HG02938 (cell line): ENCODE measurements at regions not wholly inside any gene's neighbourhood (a gene's known extent, or its start where the extent isn't known, plus 50 kb on each side); places are given as distances from the start of the nearest gene placed in this dataset.

Experiments used
- ATAC-seq: cut with Tn5 transposase; IDR thresholded peaks from one replicate; pipeline ENCODE4 v1.9.1; 2021; ENCODE audit warnings: mild to moderate bottlenecking, moderate library complexity; ENCODE audit not compliant: unreplicated experiment

GRCh38 chr2:898319-898718, 52.3 kb upstream of the SNTG2 start:
- peak; percentile 49 for ATAC-seq

DNA sequence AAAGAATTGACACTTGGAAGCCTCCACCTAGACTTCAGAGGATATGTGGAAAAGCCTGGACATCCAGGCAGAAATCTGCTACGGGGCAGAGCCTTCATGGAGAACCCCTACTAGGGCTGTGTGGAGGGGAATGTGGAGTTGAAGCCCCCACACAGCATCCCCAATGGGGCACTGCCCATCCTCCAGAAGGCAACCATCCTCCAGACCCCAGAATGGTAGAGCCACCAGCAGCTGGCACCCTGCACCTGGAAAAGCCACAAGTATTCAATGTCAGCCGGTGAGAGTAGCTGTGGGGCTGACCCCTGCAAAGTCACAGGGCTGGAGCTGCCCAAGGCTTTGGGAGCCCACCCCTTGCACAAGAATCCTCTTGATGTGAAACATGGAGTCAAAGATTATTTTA, 53.6 kb upstream of the SNTG2 start:
- no peak for ATAC-seq

DNA sequence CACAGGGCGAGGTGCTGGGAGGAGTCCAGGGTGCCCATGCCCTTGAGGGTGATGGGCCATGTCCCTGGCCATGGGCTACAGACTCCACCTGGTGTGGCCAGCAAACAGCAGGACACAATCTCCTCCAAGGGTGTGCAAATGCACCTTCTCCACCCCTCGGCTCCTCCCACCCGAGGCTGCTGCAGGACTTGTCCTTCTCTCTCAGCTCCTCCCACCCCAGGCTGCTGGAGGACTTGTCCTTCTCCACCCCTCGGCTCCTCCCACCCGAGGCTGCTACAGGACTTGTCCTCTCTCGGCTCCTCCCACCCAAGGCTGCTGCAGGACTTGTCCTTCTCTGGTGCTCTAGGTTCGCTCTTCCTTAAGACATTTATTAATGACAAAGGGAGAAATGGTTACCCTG, 57.3 kb upstream of the SNTG2 start:
- no peak for ATAC-seq

DNA sequence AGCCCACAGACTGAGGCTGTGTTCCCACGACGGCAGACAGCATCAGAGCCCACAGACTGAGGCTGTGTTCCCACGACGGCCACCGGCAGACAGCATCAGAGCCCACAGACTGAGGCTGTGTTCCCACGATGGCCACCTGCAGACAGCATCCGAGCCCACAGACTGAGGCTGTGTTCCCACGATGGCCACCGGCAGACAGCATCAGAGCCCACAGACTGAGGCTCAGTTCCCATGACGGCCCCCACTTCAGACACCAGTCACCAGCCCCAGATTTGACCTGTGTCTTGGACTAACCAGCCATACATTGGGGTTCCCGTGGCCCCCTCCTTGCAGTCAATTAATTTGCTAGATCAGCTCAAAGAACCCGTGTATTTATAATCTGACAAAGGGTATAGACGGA, 57.8 kb upstream of the SNTG2 start:
- no peak for ATAC-seq

DNA sequence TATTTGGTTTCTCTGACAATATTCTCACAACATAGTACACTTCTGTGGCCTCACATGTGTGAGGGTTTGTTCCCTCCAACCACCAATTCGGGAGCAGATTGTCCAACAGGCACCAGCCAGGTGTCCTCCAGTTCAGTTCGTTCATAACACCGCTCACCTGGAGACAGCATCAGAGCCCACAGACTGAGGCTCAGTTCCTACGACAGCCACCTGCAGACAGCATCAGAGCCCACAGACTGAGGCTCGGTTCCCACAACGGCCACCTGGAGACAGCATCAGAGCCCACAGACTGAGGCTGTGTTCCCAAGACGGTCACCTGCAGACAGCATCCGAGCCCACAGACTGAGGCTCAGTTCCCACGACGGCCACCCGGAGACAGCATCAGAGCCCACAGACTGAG, 58.2 kb upstream of the SNTG2 start:
- no peak for ATAC-seq

GRCh38 chr2:891734-892133, 58.9 kb upstream of the SNTG2 start:
- ATAC-seq = no peak

- no peak for ATAC-seq
Observed at GRCh38 chr2:890791-891190, 59.9 kb upstream of the SNTG2 start.

DNA sequence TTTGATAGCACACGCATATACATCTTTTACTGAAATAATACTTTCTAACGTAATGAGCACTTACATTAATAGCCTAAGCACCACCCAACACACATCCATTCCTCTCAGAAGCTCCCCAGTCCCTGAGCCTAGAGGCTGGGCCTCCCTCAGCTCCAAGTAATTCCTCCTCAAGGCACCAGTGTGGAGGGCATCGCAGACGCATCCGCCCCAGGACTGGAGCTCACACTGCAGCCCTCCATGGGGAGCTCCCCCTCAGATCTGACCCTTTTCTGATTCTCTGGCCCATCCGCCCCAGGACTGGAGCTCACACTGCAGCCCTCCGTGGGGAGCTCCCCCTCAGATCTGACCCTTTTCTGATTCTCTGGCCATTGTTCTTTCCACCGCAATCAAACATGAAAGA, 60.4 kb upstream of the SNTG2 start:
- ATAC-seq = no peak

DNA sequence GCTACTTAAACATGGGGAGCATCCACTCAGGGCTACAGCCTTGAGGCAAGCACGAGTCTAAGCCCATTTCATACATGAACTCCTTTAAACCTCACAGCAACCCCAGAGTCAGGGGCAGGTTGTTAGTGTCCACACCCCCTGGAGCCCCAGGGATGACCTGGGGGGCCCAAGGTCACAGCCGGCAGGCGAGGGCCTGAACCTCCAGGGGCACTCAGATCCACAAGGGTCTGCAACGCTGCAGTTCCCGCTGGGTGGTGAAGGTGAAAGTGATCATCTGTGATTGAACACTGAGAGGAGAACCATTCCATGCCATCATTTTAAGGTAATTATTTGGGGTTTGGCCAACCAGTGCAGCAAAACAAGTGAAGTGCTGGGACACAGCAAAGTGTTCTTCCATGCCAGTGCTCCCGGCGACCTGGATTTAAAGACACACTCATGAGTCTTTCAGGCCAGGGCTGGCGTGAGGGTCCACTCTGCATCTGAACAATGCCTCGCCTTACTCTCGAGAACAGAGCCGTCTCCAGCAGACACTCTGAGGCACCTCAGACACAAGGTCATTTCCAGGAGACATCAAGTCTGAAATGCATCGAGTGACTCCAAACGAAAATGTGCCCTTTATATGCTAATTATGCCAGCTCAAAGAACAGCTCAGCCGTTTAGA, 61.6 kb upstream of the SNTG2 start:
- ATAC-seq = no peak

DNA sequence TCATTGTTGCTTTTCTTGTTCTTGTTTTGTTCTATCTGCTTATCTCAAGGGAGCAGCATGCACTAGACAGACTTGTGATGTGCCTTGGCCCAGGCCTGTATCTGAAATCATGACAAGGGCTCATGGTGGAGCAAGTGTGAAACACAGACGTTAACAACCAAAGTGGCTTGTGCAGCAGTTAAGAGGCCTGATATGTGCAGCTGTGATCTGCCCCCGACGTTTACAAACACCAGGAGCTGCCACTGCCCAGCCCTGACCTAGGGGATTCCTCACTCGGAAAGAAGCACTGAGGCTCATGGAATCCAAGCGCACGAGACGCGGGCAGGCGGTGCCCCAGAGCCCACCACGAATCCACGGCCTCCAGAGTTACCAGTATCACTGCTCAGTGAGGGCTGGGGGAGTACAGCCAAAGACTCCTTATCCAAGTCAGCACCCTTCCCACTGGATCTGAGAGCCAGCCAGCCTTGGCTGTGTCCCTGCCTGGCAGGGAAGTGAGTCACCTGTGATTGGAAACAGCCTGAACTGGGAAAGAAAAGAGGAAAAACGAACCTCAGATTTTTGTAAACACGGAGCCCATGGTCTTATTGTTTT, 62.3 kb upstream of the SNTG2 start:
- ATAC-seq = no peak

DNA sequence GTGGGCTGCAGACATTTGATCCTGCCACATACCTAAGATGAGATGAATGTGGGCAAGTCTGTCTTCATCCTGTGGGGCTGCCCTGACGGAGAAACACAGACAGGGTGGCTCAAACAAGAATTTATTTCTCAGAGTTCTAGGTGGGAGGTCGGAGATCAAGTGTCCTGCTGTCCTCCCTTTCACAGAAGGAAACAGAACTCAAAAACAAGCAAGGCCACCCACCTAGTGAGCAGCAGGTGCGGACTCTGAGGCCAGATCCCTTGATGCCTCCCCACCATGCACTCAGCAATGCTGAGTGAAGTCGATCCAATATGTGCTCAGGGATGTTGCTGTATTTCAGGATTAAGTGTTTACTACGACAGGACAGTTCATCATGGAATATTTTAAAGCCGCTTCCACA, 63.0 kb upstream of the SNTG2 start:
- ATAC-seq = no peak

DNA sequence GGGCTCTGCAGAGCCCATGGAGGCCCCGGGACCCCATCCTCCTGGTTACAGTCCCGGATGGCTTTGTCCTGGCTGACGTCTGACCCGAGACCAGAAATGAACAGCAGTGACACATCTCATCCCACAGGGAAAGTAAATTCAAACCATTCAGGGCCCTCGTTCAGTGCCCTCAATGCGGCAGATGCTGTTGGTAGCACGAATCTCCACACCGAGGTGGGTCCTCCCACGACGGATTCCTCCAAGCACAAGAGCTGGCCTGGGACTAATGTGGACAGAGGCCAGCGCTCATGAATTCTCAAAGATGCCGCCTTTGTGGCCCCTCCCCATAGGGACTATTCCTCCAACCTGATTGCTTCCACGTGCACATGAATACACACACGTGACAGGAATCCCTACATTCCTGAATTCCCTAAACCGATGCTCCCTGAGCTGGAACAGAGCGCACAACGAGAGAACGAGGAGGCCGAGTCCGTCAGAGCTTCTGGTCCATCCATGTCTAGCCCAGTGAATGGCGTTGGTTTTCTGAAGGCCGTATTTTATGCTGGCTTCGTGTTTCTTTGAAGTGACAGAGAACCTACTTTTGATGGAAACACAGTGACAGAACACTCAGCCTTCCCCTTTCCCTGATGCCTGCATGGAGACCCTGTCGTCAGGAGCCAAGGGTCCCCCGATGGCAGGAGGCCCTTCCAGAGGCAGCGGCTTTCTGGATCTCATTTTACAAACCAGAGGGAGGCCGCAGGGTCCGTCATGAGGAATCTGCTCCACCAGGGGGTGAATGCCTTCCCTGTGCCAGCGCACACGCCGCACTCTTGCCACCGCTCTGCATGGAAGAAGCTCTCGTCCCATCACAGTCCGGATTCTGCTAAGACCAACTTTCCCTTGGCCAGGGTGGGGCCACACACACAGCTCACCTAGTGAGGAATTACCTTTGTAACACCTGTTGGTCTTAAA, 64.3 kb upstream of the SNTG2 start:
- no peak for ATAC-seq

GRCh38 chr2:885230-886071, 65.2 kb upstream of the SNTG2 start:
- no peak for ATAC-seq

GRCh38 chr2:883803-884748, 66.6 kb upstream of the SNTG2 start:
- ATAC-seq = no peak

DNA sequence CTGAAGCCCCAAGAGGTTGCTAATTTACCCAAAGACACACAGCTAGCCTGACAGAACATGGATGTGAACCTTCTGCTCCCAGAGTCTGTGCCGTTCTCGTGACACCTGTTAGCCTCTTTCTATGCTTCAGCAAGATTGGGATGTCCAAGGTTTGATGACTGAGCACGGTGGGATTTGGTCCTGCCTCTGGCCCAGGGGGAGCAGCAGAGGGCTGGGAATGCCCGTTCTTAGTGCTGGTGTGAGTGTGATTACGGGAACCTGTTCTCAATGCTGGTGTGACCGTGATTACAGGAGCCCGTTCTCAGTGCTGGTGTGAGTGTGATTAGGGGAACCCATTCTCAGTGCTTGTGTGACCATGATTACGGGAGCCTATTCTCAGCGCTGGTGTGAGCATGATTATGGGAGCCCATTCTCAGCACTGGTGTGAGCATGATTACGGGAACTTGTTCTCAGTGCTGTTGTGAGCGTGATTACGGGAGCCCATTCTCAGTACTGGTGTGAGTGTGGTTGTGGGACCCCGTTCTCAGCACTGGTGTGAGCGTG, 67.3 kb upstream of the SNTG2 start:
- no peak for ATAC-seq

GRCh38 chr2:881204-881918, 69.3 kb upstream of the SNTG2 start:
- peak; percentile 75 for ATAC-seq

GRCh38 chr2:880201-880970, 70.3 kb upstream of the SNTG2 start:
- ATAC-seq = no peak

DNA sequence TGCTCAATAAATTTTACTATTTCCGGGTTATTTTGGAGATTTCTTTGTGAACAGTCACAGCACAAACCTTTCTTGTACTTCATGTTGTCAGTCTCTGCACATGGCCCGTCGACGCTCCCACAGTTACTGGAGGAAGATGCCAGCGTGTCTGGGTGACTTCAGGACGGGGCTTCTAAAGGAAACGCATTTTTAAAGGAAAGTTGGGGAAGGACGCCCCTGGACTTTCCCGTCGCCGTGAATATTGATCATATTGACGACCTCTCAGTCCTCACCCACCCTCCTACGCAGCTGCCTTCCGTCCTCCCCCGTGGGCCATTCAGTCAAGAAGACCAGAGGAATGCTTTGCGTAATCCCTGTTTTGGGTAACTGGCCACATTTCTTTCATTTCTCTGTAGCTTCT, 71.1 kb upstream of the SNTG2 start:
- no peak for ATAC-seq
